ENCODE measurements at regions not wholly inside any gene's neighbourhood (a gene's known extent, or its start where the extent isn't known, plus 50 kb on each side); places are given as distances from the start of the nearest gene placed in this dataset.
"Not testable (repeated sequence)": the region's sequence is repeated elsewhere in the genome, so short reads cannot be mapped to it uniquely, and the experiment has no call there.

DNA sequence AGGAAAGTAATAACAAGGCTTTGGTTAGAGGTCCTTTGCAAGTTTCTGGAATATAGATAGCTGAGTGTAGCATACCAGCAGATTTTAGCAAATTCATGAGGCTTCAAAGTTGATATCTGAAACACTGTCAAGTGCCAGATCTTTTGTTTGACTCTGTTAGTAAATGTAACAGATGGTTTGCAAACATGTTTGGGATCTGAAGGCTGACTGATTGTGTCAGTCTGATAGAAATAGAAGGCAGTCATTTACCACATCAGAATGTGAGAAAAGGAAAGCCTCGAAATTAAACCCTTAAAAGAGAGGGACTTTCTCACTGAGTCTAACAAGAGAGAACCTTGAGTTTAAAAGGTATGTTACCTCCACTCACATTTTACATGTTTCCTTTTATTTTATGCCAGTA lies 371.5 kb downstream of the KIF2B start:
- Histone ChIP-seq H3K27ac (no peak overlapping the region), H3K9me3 (ENCODE audit: low read depth) (no peaks in the 10 kb centered on the region), H3K4me1 (no peaks in the 10 kb centered on the region), H3F3A (ENCODE audit: low read depth) (no peaks in the 10 kb centered on the region), H3K4me2 (no peak overlapping the region), H3K27me3 (no peaks in the 10 kb centered on the region), H2AFZ (replicated peaks) (no peak overlapping the region), H3K36me3 (no peaks in the 10 kb centered on the region), H3K79me2 (ENCODE audit: low read depth) (no peaks in the 10 kb centered on the region), H3K9ac (no peak overlapping the region), H3K4me3 (no peak overlapping the region), H4K20me1 (ENCODE audit: low read depth) (no peaks in the 10 kb centered on the region)
- DNase-seq (ENCODE audit: low spot score) = no peak
- H3K4me1 Mint-ChIP-seq = no peaks in the 10 kb centered on the region
- TF ChIP-seq, protein P1, sequence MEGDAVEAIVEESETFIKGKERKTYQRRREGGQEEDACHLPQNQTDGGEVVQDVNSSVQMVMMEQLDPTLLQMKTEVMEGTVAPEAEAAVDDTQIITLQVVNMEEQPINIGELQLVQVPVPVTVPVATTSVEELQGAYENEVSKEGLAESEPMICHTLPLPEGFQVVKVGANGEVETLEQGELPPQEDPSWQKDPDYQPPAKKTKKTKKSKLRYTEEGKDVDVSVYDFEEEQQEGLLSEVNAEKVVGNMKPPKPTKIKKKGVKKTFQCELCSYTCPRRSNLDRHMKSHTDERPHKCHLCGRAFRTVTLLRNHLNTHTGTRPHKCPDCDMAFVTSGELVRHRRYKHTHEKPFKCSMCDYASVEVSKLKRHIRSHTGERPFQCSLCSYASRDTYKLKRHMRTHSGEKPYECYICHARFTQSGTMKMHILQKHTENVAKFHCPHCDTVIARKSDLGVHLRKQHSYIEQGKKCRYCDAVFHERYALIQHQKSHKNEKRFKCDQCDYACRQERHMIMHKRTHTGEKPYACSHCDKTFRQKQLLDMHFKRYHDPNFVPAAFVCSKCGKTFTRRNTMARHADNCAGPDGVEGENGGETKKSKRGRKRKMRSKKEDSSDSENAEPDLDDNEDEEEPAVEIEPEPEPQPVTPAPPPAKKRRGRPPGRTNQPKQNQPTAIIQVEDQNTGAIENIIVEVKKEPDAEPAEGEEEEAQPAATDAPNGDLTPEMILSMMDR (IDR thresholded peaks at IDR 0.05) = no peak
- TF ChIP-seq EZH2phosphoT487 (IDR thresholded peaks at IDR 0.05) (no peak), EZH2 (IDR thresholded peaks at IDR 0.05) (no peak)
- no peak overlapping the region for H3K4me3 Mint-ChIP-seq
- H3K27ac Mint-ChIP-seq = no peak overlapping the region
- peaks cover 3% of the 10 kb centered on the region for H3K27me3 Mint-ChIP-seq (ENCODE audit: insufficient read depth, low read depth)
- no peaks in the 10 kb centered on the region for H3K9me3 Mint-ChIP-seq
- no peaks in the 10 kb centered on the region for H3K36me3 Mint-ChIP-seq

DNA sequence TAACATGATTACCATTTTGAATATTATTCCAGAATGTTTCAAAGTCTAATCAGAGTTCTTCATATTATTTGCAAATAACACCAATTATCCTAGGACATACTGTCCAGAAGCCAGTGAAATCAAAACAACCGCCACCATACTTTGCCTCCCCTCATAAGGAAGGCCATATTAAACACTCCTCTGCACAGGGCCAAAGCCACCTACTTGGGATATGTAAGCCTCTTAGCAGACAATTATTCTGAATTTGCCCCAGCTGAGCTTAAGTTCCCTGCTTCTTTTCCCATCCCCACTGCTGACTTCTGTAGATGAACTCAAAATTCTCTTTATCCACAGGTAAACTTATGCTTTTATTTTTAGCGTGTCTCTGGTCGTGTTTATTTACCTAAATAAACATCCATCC lies 374.0 kb downstream of the KIF2B start:
- Histone ChIP-seq H3K9me3 (ENCODE audit: low read depth) (no peaks in the 10 kb centered on the region), H3K27ac (no peak overlapping the region), H3K79me2 (ENCODE audit: low read depth) (no peaks in the 10 kb centered on the region), H3F3A (ENCODE audit: low read depth) (no peaks in the 10 kb centered on the region), H3K4me3 (no peak overlapping the region), H3K27me3 (no peaks in the 10 kb centered on the region), H3K4me2 (no peak overlapping the region), H2AFZ (replicated peaks) (no peak overlapping the region), H3K4me1 (no peaks in the 10 kb centered on the region), H3K9ac (no peak overlapping the region), H4K20me1 (ENCODE audit: low read depth) (no peaks in the 10 kb centered on the region), H3K36me3 (no peaks in the 10 kb centered on the region)
- Mint-ChIP-seq H3K4me3 (no peak overlapping the region), H3K36me3 (no peaks in the 10 kb centered on the region), H3K4me1 (no peaks in the 10 kb centered on the region), H3K27me3 (ENCODE audit: insufficient read depth, low read depth) (peaks cover 3% of the 10 kb centered on the region), H3K9me3 (no peaks in the 10 kb centered on the region), H3K27ac (no peak overlapping the region)
- DNase-seq (ENCODE audit: low spot score) = no peak
- TF ChIP-seq, protein P1 (IDR thresholded peaks at IDR 0.05) = no peak
- TF ChIP-seq EZH2 (IDR thresholded peaks at IDR 0.05) (no peak), EZH2phosphoT487 (IDR thresholded peaks at IDR 0.05) (no peak)

DNA sequence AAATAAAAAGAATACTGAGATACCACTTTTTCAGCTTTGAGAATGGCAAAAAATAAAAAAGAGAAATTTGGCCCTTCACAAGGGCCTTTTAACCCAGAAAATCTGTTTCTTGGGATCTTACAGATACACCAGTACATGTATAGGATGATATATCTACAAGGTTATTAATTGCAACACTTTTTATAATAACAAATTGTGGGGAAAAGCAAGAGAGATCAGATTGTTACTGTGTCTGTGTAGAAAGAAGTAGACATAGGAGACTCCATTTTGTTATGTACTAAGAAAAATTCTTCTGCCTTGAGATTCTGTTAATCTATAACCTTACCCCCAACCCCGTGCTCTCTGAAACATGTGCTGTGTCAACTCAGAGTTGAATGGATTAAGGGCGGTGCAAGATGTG lies 378.7 kb downstream of the KIF2B start:
- H3K27ac Mint-ChIP-seq; H3K9me3 ChIP-seq (ENCODE audit: low read depth); H3K4me2 ChIP-seq; H3K27ac ChIP-seq; H3K4me1 Mint-ChIP-seq; H4K20me1 ChIP-seq (ENCODE audit: low read depth); H3K27me3 ChIP-seq; H3K4me3 ChIP-seq; DNase-seq (ENCODE audit: low spot score); H3K9me3 Mint-ChIP-seq; H3K4me3 Mint-ChIP-seq; H3K27me3 Mint-ChIP-seq (ENCODE audit: insufficient read depth, low read depth); H3F3A ChIP-seq (ENCODE audit: low read depth); H3K36me3 Mint-ChIP-seq; H3K4me1 ChIP-seq; H3K36me3 ChIP-seq; H2AFZ ChIP-seq (replicated peaks); H3K79me2 ChIP-seq (ENCODE audit: low read depth); H3K9ac ChIP-seq: not testable (repeated sequence)

DNA sequence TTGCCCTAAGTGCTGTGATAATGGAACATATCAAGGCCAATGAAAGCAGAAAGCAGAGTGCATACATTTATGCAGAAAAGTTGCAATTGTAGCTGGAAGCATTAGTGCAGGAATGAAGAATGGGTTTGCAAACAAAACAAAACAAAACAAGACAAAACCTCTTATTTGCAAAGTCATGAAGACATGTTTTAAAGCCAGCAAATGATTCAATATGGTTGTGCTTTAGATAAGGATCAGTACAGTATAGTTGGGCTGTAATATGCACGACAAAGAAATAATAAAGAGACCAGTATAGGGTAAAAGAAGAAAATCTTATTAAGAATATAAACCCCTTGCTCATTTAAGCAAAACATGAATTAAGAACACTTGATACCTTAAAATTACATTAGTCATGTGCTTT lies 398.1 kb downstream of the KIF2B start:
- no peak overlapping the region for H3K9ac ChIP-seq
- H3K4me2 ChIP-seq = no peak overlapping the region
- DNase-seq (ENCODE audit: low spot score) = no peak
- H3F3A ChIP-seq (ENCODE audit: low read depth) = no peaks in the 10 kb centered on the region
- TF ChIP-seq EZH2 (IDR thresholded peaks at IDR 0.05) = no peak
- TF ChIP-seq, protein P1 (IDR thresholded peaks at IDR 0.05) = no peak
- no peak for TF ChIP-seq EZH2phosphoT487 (IDR thresholded peaks at IDR 0.05)
- no peaks in the 10 kb centered on the region for H3K36me3 ChIP-seq
- H3K27ac ChIP-seq = no peak overlapping the region
- no peaks in the 10 kb centered on the region for H3K27me3 ChIP-seq
- no peak overlapping the region for H2AFZ ChIP-seq (replicated peaks)
- no peaks in the 10 kb centered on the region for H3K4me1 ChIP-seq
- H3K9me3 ChIP-seq (ENCODE audit: low read depth) = no peaks in the 10 kb centered on the region
- Mint-ChIP-seq H3K27me3 (ENCODE audit: insufficient read depth, low read depth) (no peaks in the 10 kb centered on the region), H3K36me3 (no peaks in the 10 kb centered on the region), H3K27ac (no peak overlapping the region), H3K4me3 (no peak overlapping the region), H3K4me1 (peaks cover 24% of the 10 kb centered on the region), H3K9me3 (no peaks in the 10 kb centered on the region)
- no peaks in the 10 kb centered on the region for H4K20me1 ChIP-seq (ENCODE audit: low read depth)
- no peak overlapping the region for H3K4me3 ChIP-seq
- H3K79me2 ChIP-seq (ENCODE audit: low read depth) = no peaks in the 10 kb centered on the region

All from neural progenitor cell (in vitro differentiated cells).